Stimulated activated CD8-positive, alpha-beta memory T cell treated with anti-CD3 and anti-CD28 coated beads, Interleukin-2, amount 100 ng/mL, for 48 hours (primary cell): ENCODE measurements at regions not wholly inside any gene's neighbourhood (a gene's known extent, or its start where the extent isn't known, plus 50 kb on each side); places are given as distances from the start of the nearest gene placed in this dataset.

Experiments used
- DNase-seq, 2 donors: peaks; one replicate each; pipeline ENCODE4 v3.0.0-alpha.2; 2020; ENCODE audit warnings: low read depth in 2 of 2

DNA sequence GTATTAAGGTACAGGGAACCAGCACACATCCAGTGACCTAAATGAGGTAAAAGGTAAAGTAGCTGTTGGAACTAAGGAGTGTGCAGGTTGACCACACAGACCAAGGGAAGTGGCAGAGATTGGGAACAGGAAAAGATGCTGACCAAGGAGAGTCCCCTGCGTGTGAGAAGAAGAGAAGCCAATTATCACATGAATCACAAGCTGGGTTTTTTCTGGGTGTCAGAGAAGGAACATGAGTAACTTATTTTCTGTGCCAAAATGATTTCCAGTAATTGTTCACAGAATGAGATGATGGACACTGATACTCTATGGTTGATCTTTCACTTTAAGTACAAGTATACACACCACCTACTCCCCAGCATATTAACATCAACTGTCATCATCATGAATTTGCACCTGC is 130.7 kb upstream of the ACO1 start:
- no peak for DNase-seq

DNA sequence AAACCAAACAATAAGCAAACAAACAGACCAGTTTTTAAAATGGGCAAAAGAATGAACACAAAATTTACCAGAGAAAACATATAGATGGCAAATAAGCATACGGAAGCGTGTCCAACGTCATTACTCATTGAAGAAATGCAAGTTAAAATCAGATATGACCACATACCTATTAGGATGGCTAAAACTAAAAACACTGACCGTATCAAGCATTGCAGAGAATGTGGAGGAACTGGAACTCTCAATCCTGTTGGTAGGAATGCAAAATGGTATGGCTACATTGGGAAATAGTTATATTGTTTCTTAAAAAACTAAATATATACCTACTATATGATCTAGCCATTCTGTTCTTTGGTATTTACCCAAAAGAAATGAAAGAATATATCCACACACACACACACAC is 129.4 kb upstream of the ACO1 start:
- no peak for DNase-seq

DNA sequence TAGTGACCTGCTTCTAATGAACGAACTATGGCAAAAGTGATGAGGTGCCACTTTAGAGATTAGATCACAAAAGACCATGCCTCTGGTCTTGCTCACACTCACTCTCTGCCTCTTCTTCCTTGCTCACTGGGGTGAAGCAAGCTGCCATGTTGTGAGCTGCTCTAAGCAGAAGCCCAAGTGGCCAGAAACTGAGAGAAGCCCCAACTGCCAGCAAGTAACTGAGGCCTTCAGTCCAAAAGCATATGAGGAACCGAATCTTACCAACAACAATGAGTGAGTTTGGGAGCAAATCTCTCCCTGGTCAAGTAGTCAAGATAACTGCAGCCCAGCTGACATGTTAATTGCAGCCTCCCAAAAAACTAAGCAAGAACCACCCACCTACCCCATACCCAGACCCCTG is 126.0 kb upstream of the ACO1 start:
- no peak for DNase-seq

DNA sequence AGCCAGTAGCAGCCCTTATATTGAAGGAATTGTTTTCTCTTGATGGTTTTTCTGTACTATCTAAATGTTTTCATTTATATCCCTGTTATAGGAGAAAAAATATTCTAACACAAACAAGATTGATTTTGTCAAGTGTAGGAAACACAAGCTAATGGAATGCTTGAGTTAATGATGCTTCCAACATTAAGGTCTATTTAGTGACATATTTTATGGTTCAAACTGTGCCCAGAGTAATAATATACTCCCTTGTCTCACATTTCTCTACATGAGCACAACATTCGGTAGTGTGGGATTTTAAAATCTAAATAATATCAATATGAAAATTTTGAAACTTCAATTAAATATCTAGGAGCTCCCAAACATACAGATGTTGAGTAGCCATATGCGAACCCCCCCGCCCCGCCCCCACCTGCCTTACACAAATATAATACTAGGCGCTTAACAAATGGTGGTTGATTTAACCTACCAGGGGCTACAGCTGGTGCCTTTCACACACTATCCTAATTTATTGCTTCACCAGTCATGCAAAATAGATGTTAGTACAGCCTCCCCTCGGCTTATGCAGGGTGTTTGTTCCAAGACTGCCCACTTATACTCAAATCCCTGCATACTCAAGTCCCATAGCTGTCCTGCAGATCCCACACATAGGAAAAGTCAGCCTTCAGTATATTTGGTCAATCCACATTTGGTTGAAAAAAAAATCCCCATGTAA is 124.1 kb upstream of the ACO1 start:
- DNase-seq, result no peak

DNA sequence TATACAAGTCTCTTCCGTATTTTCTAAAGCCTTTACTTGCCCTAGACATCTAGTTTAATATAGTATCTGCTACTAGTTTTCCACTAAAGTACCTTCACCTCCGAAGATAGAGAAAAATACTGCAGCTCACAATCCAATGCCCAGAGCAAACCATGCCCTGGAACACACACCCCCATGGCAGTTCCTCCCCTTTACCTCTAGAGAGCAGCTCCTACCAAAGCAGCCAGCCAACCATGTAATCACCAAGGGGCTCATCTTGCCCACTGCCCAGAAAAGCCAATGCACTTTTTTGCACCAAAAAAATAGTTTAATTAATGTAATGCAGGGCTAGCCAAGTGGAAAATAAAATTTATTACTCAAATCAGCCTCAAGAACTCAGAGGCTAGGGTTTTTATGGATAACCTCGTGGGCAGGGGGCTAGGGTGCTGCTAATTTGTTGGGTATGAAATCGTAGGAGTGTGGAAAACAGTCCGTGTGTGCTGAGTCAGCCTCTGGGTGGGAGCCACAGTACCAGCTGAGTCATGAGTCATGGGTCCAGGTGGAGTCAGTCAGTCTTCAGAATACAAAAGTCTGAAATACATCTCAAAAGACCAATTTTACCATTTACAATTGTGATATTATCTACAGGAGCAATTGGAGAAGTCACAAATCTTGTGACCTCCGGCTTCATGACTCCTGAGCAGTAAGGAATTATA is 120.1 kb upstream of the ACO1 start:
- DNase-seq, result no peak

DNA sequence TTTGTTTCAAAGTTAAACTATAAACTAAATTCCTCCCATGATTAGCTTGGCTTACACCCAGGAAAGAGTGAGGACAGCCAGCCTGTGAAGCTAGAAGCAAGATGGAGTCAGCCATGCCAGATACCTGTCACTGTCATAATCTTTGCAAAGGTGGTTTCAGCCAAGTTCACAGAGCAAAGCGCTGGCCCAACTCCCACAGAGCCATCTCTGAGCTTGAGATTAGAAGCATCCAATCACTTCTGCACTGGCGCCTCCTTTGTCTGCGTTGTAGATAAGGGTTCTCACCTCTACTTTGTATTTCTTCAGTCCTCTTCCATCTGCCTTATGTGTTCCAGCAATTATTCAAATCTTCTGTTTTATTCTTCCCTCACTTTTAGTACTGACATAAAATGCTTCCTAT is 119.4 kb upstream of the ACO1 start:
- DNase-seq, result no peak

DNA sequence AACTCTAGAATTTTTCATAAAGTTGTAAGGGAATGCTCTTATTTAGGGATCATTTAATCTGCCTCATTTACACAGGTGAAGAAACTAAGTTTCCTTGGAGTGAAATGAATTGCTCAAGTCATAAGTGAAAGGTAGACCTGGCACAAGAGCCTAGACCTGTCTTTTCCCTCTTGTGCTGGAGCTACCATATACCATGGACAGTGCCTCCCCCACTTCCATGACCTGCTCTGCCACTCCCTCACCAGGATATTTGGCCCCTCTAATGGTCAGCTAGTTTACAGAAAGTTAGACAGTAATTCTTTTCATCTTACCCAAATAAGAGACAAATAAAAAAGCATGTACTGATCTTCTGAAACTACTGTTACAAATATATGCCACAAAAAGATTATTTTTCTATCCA is 105.5 kb upstream of the ACO1 start:
- DNase-seq, result no peak

DNA sequence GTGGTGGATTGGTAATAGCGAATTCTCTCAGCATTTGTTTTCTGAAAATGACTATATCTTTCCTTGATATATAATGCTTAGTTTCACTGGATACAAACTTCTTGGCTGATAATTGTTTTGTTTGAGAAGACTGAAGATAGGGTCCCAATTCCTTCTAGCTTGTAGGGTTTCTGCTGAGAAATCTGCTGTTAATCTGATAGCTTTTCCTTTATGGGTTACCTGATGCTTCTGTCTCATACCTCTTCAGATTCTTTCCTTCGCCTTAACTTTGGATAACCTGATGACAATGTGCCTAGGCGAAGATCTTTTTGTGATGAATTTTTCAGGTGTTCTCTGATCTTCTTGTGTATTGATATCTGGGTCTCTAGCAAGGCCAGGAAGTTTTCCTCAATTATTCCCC is 94.7 kb upstream of the ACO1 start:
- no peak for DNase-seq

DNA sequence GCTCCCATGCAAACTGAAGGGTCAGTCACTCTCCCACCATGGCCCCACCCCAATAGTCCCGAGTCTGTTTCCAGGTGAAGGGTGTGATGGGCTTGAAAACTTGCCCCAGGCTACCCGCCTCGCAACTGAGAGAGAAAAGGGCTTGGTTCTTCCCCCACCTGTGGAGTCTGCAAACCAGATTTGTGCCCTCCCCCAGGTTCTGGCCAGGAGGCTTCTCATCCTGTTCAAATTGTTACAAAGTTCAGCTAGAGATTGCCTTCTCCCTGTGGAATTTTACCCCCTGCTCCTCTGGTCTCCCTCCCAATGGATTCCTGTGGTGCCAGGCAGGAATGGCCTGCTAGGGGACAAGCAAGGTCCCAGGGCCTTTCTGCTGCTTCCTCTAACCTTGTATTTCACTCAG is 93.1 kb upstream of the ACO1 start:
- DNase-seq, result no peak

DNA sequence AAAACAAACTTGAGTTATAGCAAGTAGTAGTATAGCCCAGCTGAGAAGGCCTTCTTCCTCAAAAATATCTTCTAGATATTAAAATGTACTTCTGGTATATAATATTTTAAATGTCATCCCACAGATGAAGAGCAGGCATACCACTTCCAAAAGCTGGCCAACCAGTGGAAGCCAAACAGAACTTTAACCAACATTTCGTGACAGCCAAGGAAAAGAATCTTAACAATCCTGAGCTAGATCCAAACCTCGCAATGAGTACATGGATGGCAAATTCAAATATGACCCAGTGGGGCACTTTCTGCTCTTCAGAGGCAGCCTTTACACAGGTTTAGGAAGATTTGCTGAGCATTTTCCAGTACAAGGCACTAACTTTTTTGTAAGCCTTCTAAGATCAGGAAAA is 91.8 kb upstream of the ACO1 start:
- no peak for DNase-seq

DNA sequence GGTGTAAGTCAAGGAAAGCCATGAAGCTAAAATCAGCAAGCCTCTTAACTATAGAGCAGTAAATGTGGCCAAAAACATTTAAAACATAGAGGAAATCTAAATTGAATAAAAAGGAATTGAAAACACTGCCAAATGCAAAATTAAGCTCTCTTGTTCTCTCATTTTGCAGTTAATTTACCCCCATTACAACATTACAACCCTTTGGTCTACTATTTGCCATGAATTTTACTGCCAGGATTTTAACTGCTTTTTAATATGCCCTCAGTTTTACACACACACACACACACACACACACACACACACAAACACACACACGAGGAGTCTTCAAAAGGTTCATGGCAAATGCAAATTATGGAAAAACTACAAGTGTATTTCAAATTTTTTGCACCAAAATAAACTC is 91.4 kb upstream of the ACO1 start:
- no peak for DNase-seq

DNA sequence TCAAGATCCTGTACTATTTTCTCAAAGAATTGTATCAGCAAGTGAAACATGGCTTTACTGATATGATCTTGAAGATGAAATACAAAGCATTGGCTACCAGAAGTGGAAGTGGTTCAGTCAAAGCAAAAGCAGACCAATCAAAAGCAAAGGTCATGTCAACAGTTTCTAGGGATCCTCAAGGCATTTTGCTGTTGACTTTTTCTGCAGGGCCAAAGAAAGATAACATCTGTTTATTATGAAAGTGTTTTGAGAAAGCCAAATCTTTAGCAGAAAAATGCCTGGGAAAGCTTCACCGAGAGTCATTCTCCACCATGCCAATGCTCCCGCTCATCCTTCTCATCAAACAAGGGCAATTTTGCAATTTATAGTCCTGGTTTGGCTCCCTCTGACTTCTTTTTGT is 90.3 kb upstream of the ACO1 start:
- DNase-seq, result no peak

DNA sequence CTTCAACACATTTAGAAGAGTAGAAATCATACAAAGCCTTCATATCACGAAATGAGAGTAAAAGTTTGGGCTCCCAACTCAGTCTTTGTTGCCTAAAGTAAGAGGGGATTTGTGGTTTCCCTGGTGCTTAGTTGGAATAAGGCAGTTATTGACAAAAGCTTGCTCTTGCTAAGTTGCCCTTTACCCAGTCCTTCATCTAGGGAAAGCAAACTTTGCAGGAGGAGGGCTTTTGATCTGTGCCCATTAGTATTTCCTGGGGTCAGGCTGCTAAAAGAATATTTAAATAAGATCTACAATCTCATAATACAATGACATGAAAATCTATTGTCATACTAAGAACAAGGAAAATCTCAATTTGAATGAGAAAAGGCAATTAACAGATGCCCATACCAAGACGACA is 84.1 kb upstream of the ACO1 start:
- no peak for DNase-seq

DNA sequence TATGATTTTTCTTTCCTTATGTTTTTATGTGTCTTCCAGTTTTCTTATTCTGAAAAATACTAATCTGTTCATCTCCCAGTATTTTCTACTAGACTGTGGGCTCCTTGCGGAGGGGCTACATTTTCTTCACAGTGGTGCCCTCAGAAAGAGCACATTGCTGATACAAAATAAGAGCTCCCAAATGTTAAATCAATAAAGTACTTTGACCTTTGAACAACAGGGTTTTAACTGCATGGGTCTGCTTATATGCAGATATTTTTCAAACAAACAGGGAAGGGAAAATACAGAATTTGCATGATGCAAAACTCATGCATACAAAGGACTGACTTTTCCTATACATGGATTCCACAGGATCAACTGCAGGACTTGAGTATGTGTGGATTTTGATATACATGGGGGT is 79.9 kb upstream of the ACO1 start:
- no peak for DNase-seq

DNA sequence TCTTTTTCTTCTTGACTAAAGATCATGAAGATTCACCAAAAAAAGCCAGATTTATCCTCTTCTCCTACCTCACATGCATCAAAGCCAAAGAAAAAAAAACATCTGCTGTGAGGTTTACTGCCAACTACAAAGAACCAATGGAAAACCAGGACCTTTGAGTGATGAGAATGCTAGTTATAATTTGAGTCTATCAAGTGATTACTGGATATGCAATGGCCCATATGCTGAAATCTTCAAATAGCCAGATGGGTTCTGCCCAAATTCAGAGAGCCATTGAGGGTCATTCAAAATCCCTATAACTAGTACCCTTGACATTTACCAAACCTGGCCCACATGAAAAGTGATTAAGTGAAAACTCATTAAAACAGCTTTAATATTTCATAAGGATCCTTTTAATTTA is 78.4 kb upstream of the ACO1 start:
- DNase-seq, result no peak

DNA sequence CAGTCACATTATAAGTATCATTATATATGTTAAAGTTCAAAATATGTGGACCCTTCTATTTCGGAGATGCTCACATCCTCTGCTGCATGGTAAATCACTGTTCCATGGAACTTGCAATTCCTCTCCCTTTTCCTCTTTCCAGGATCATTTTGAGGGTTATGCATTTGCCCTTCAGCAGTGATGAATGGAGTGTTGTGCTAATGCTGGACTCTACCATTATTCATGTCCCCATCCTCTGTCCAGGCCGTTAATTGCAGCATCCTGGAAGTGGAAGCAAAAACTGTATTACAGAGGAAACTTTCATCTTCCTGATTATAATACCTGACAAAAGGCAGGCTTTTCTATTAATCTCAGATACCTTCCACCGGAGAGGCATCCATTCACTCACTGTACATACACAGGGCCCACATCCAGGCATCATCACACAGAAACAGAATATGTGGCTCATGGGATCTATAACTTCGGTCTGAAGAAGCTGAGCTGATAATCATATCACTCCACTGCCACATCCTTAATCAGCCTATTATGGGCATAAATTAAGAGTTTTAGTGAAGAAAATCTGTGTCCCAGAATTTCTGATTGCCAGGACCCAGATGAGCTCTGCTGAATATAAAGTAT is 65.0 kb upstream of the ACO1 start:
- no peak for DNase-seq

DNA sequence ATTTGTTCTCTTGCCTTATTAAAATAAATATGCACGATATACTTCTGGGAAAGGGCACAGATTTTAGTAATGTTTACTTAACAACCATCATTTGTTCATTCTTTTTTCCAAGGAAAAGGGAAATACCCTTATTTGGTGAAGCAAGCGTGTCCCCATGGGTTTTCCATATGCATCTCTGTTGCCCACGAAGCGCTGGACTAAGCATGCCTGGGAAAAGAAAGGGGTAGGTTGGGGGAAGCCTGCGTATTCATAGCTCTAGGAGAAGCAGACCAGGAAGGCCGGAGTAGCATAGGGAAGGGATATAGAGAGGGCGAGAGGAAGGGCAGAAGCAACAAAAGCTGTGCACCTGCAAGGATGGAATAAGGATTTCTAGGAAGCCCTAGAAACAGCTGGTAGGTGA is 61.8 kb upstream of the ACO1 start:
- DNase-seq, result no peak

DNA sequence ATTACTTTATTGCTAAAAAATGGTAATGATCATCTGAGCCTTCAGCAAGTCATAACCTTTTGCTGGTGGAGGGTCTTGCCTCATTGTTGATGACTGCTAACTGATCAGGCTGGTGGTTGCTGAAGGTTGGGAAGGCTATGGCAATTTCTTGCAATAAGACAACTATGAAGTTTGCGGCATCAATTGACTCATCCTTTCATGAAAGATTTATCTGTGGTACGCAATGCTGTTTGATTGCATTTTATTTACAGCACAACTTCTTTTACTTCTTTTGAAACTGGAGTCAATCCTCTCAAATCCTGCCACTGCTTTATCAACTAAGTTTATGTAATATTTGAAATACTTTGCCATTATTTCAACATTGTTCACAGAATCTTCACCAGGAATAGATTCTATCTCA is 58.3 kb upstream of the ACO1 start:
- no peak for DNase-seq

DNA sequence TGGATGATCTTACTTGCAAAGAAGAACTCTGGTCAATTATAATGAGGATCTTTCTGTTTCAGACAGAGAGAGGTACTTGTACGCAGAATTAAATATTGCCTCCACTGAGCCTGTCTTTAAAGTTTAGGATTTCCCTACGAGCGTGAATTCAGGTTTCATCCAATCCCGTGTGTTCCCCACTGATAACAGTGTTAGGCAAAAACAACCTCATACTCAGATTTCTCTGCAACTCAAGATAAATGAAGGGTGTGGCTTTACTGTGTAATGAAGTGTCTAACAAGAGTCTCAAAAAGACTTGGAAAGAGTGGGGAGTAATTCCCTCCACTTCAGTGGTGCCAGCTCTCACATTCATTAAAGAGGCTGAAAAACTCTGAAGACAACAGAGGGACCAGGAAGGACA is 53.2 kb upstream of the ACO1 start:
- DNase-seq, result no peak

DNA sequence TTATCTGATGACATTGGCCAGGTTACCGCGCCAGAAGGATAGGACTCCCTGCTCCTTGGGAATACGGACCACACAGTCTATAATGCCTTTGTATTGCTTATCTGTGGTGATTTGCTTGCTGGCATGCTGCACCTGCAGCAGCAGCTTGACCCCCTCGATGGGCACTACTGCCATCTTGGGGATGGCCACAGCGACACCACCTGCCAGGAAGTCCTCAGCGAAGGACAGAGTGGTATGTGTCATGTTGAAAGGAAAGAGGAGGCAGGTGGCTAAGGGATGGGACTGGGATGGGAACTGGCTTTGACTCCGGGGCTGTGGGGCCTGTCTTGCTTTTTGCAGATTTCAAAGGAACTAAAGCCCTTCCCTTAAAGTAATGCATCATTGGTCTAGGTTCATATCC is 50.3 kb upstream of the ACO1 start:
- DNase-seq, result no peak
